GM12878 (cell line): ENCODE measurements at regions not wholly inside any gene's neighbourhood (a gene's known extent, or its start where the extent isn't known, plus 50 kb on each side); places are given as distances from the start of the nearest gene placed in this dataset.

Experiments used
- ATAC-seq: fragments of 200-7000 bp; cut with Tn5 transposase; 3 replicates; pipeline ENCODE4 v1.9.1; 2020; ENCODE audit warnings: mild to moderate bottlenecking, moderate library complexity
- BruUV-seq: library from RNA; stranded (reverse); fragments of 400-500 nt; replicated peaks from 2 replicates; lab custom pipeline; 2021; lab: Mats Ljungman, UMichigan
- CTCF ChIA-PET: fragments of 300-600 bp; sonication (Branson Sonifier 250); formaldehyde crosslinking; extraction: SDS; loops from one replicate; lab custom pipeline; 2021; ENCODE audit warnings: inconsistent platforms; lab: Yijun Ruan, JAX
- POLR2A ChIA-PET: fragments of 350-600 bp; formaldehyde crosslinking; extraction: SDS; loops from one replicate; lab custom pipeline; 2021; ENCODE audit warnings: inconsistent platforms; lab: Charles Lee
- RAD21 ChIA-PET: fragments of 300-600 bp; sonication (Branson Sonifier 250); formaldehyde crosslinking; loops from one replicate; lab custom pipeline; 2023; ENCODE audit warnings: antibody characterized with exemption; ENCODE audit not compliant: unreplicated experiment; lab: Charles Lee
- SMC1A ChIA-PET: fragments of 300-600 bp; sonication (Branson Sonifier 250); formaldehyde crosslinking; loops from one replicate; lab custom pipeline; 2023; ENCODE audit not compliant: unreplicated experiment, uncharacterized antibody; lab: Charles Lee
- DNase-seq: peaks from one replicate; pipeline ENCODE4 v3.0.0-alpha.2; 2011; ENCODE audit warnings: low read depth, low spot score
- FAIRE-seq: peaks from 3 replicates; lab custom pipeline; 2011; peaks lifted over from hg19 to GRCh38; lab: Jason Lieb, UNC
- H2AFZ ChIP-seq: 2 replicates; pipeline ENCODE4 v1.6.0; 2011; ENCODE audit warnings: low read depth, low read length, control low read depth; ENCODE audit not compliant: control insufficient read depth
- H3K27ac ChIP-seq: 2 replicates; pipeline ENCODE4 v1.5.1; 2011; ENCODE audit warnings: control low read depth; ENCODE audit not compliant: control insufficient read depth, insufficient read depth
- H3K27me3 ChIP-seq, 2 experiments: replicated peaks in 1 of 2; 2 replicates each; pipeline versions ENCODE4 v1.6.0 to v1.6.1; 2011; ENCODE audit warnings: low read length in 1 of 2; ENCODE audit not compliant: control insufficient read depth in 2 of 2, insufficient read depth in 2 of 2
- H3K36me3 ChIP-seq, 2 experiments: 2 replicates each; pipeline ENCODE4 v1.5.1; 2011; ENCODE audit warnings: low read length in 1 of 2; ENCODE audit not compliant: control insufficient read depth in 2 of 2, insufficient read depth in 2 of 2
- H3K4me1 ChIP-seq: 2 replicates; pipeline ENCODE4 v1.6.1; 2011; ENCODE audit warnings: mild to moderate bottlenecking, low read length, moderate library complexity, mixed read lengths; ENCODE audit not compliant: control insufficient read depth, insufficient read depth
- H3K4me2 ChIP-seq: 2 replicates; pipeline ENCODE4 v1.6.0; 2011; ENCODE audit warnings: control low read depth; ENCODE audit not compliant: control insufficient read depth, insufficient read depth
- H3K4me3 ChIP-seq: fragments of 200-600 bp; sonication (generic); 2 replicates; pipeline ENCODE4 v1.5.1; 2016
- H3K79me2 ChIP-seq: 2 replicates; pipeline ENCODE4 v1.6.0; 2011; ENCODE audit warnings: low read length; ENCODE audit not compliant: control insufficient read depth, insufficient read depth
- H3K9ac ChIP-seq: 2 replicates; pipeline ENCODE4 v1.8.0; 2011; ENCODE audit warnings: low read length, control low read depth, mixed read lengths; ENCODE audit not compliant: control insufficient read depth, insufficient read depth
- H3K9me3 ChIP-seq: replicated peaks from 3 replicates; pipeline ENCODE4 v1.5.1; 2011; ENCODE audit warnings: mild to moderate bottlenecking, low read length; ENCODE audit not compliant: control insufficient read depth, insufficient read depth
- H4K20me1 ChIP-seq: 2 replicates; pipeline ENCODE4 v1.6.0; 2011; ENCODE audit not compliant: control insufficient read depth, insufficient read depth
- BMI1 ChIP-seq: fragments of 450-650 bp; IDR thresholded peaks from 2 replicates; pipeline ENCODE4 v1.6.1; 2016; ENCODE audit warnings: mild to moderate bottlenecking, moderate library complexity, borderline replicate concordance
- BRCA1 ChIP-seq: IDR thresholded peaks from 2 replicates; pipeline ENCODE4 v1.6.1; 2011; ENCODE audit warnings: low read depth, low read length, improper control_type of control experiment
- CBFB ChIP-seq: IDR thresholded peaks from 2 replicates; pipeline ENCODE4 v1.6.1; 2016; ENCODE audit warnings: antibody characterized with exemption, low read depth
- CHD2 ChIP-seq: IDR thresholded peaks from 2 replicates; pipeline ENCODE4 v1.6.1; 2011; ENCODE audit warnings: low read depth, low read length, improper control_type of control experiment, borderline replicate concordance
- EED ChIP-seq: sonication (generic); IDR thresholded peaks from 2 replicates; pipeline ENCODE4 v1.6.1; 2016; ENCODE audit warnings: antibody characterized with exemption, low read depth
- EP300 ChIP-seq, 2 experiments: fragments of 150-350 bp in 1 of 2; IDR thresholded peaks; 2 replicates each; pipeline ENCODE4 v1.6.1; 2011 to 2012; ENCODE audit warnings: low read depth in 2 of 2, low read length in 2 of 2, borderline replicate concordance in 1 of 2, improper control_type of control experiment in 1 of 2, inconsistent platforms in 1 of 2; ENCODE audit not compliant: control insufficient read depth in 1 of 2
- ESRRA ChIP-seq: IDR thresholded peaks from 2 replicates; pipeline ENCODE4 v1.6.1; 2012; ENCODE audit warnings: mild to moderate bottlenecking, low read length, improper control_type of control experiment
- FOXK2 ChIP-seq: fragments of 450-650 bp; IDR thresholded peaks from 2 replicates; pipeline ENCODE4 v1.6.1; 2017; ENCODE audit warnings: mild to moderate bottlenecking, moderate library complexity
- HDGF ChIP-seq: fragments of 450-650 bp; IDR thresholded peaks from 2 replicates; pipeline ENCODE4 v1.6.1; 2016; ENCODE audit warnings: antibody characterized with exemption
- IRF4 ChIP-seq: IDR thresholded peaks from 2 replicates; pipeline ENCODE4 v1.6.1; 2011; ENCODE audit warnings: low read depth, low read length
- JUND ChIP-seq: IDR thresholded peaks from 2 replicates; pipeline ENCODE4 v1.6.1; 2012; ENCODE audit warnings: low read depth, mild to moderate bottlenecking, low read length, improper control_type of control experiment, moderate library complexity
- MEF2B ChIP-seq: fragments of 450-650 bp; IDR thresholded peaks from 2 replicates; pipeline ENCODE4 v1.6.1; 2018; ENCODE audit warnings: mild to moderate bottlenecking, moderate library complexity; ENCODE audit not compliant: partially characterized antibody, poor library complexity, severe bottlenecking
- NFIC ChIP-seq: IDR thresholded peaks from 2 replicates; pipeline ENCODE4 v1.6.1; 2012; ENCODE audit warnings: low read depth, mild to moderate bottlenecking, inconsistent platforms, low read length, moderate library complexity
- NR2C1 ChIP-seq: fragments of 450-650 bp; IDR thresholded peaks from 2 replicates; pipeline ENCODE4 v1.6.1; 2017; ENCODE audit warnings: antibody characterized with exemption, mild to moderate bottlenecking, moderate library complexity
- PML ChIP-seq: IDR thresholded peaks from 2 replicates; pipeline ENCODE4 v1.6.1; 2012; ENCODE audit warnings: low read length, inconsistent platforms
- POLR2AphosphoS2 ChIP-seq: IDR thresholded peaks from 2 replicates; pipeline ENCODE4 v1.6.1; 2011; ENCODE audit warnings: low read depth, mild to moderate bottlenecking, low read length, improper control_type of control experiment, moderate library complexity
- RCOR1 ChIP-seq: conservative IDR thresholded peaks from 2 replicates; pipeline ENCODE4 v1.6.1; 2012; ENCODE audit warnings: low read depth, low read length, improper control_type of control experiment
- SIX5 ChIP-seq: IDR thresholded peaks from 2 replicates; pipeline ENCODE4 v1.6.1; 2011; ENCODE audit warnings: mild to moderate bottlenecking, low read depth, low read length, moderate library complexity; ENCODE audit not compliant: severe bottlenecking
- SP1 ChIP-seq: IDR thresholded peaks from one replicate; pipeline ENCODE4 v1.6.1; 2011; ENCODE audit warnings: low read depth, low read length
- SREBF2 ChIP-seq: IDR thresholded peaks from 2 replicates; pipeline ENCODE4 v1.6.1; 2012; ENCODE audit warnings: mild to moderate bottlenecking, low read length
- TCF7 ChIP-seq: IDR thresholded peaks from 2 replicates; pipeline ENCODE4 v1.6.1; 2014; ENCODE audit warnings: antibody characterized with exemption, borderline replicate concordance
- ZBED1 ChIP-seq: IDR thresholded peaks from 2 replicates; pipeline ENCODE4 v1.6.1; 2016; ENCODE audit warnings: borderline replicate concordance
- in situ Hi-C: fragments of 300-500 bp; cut with MboI; formaldehyde crosslinking; loops from 9 replicates; pipeline ENCODE4 v1.14.3; 2018; ENCODE audit warnings: mixed read lengths
- intact Hi-C: fragments of 100-400 bp; cut with micrococcal nuclease; formaldehyde crosslinking; loops from one replicate; pipeline ENCODE4 v1.14.2; 2022; ENCODE audit not compliant: unreplicated experiment
- TF ChIP-seq, protein P1 (sequence below): IDR thresholded peaks from 2 replicates; pipeline ENCODE4 v1.6.1; 2012; ENCODE audit warnings: mild to moderate bottlenecking, low read depth, low read length
- TF ChIP-seq, protein P2 (sequence below): IDR thresholded peaks from 2 replicates; pipeline ENCODE4 v1.6.1; 2012; ENCODE audit warnings: low read depth, low read length, improper control_type of control experiment

DNA sequence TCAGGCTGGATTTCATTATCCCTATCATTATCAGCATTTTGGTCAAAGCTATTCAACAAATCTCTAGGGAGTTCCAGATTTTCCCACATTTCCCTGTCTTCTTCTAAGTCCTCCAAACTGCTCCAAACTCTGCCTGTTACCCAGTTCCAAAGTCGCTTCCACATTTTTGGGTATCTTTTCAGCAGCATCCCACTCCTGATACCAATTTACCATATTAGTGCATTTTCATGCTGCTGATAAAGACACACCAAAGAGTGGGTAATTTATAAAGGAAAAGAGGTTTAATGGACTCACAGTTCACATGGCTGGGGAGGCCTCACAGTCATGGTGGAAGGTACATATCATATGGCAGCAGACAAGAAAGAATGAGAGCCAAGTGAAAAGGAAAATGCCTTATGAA is 132.8 kb upstream of the SLC7A11 start (continued):
- no peak for TF ChIP-seq SIX5
- TF ChIP-seq CBFB, result no peak
- TF ChIP-seq IRF4, result no peak
- no peak for TF ChIP-seq BMI1

DNA sequence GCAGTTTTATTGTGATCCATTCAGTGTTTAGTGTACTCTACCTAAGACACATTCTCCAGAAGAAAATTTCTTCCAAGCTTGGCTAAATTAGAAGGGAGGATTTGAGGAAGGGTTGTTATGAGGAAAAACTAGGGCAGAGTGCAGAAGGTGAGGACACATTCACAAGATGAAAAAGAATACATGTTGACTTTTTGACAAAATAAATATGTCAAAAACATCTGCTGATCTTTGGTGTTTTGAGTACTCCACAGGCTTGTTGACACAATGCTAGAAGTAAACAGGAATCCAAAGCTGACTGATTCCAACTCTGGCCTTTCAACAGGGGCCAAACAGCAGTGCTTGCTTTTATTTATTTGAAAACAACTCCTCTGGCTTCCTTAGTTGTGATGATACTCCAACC is 125.8 kb upstream of the SLC7A11 start:
- Histone ChIP-seq H2AFZ (no peak overlapping the region), H3K9ac (no peak overlapping the region), H4K20me1 (no peaks in the 10 kb centered on the region), H3K4me1 (no peaks in the 10 kb centered on the region), H3K27ac (no peak overlapping the region), H3K79me2 (no peaks in the 10 kb centered on the region), H3K4me2 (no peak overlapping the region), H3K27me3 (no peaks in the 10 kb centered on the region), H3K36me3 (no peaks in the 10 kb centered on the region), H3K4me3 (no peak overlapping the region), H3K9me3 (no peaks in the 10 kb centered on the region; the same call in 2 of the 3 replicates)
- in situ Hi-C loops (no loop called here), intact Hi-C loops (no loop called here)
- POLR2A ChIA-PET, result no interaction called here
- no peak for TF ChIP-seq FOXK2
- TF ChIP-seq JUND, result no peak
- TF ChIP-seq PML, result no peak
- TF ChIP-seq EP300 (IDR thresholded peaks at IDR 0.05; ENCODE audit: borderline replicate concordance in 1 of 2, control insufficient read depth in 1 of 2, low read depth in 2 of 2, low read length in 2 of 2), result no peak
- TF ChIP-seq POLR2AphosphoS2, result no peak
- no peak for TF ChIP-seq HDGF
- TF ChIP-seq MEF2B, result no peak
- TF ChIP-seq BRCA1, result no peak
- no peak for TF ChIP-seq EED
- no peak for TF ChIP-seq SP1
- TF ChIP-seq SREBF2, result no peak
- no peak for TF ChIP-seq ZBED1
- no peak for TF ChIP-seq TCF7
- TF ChIP-seq, protein P1, sequence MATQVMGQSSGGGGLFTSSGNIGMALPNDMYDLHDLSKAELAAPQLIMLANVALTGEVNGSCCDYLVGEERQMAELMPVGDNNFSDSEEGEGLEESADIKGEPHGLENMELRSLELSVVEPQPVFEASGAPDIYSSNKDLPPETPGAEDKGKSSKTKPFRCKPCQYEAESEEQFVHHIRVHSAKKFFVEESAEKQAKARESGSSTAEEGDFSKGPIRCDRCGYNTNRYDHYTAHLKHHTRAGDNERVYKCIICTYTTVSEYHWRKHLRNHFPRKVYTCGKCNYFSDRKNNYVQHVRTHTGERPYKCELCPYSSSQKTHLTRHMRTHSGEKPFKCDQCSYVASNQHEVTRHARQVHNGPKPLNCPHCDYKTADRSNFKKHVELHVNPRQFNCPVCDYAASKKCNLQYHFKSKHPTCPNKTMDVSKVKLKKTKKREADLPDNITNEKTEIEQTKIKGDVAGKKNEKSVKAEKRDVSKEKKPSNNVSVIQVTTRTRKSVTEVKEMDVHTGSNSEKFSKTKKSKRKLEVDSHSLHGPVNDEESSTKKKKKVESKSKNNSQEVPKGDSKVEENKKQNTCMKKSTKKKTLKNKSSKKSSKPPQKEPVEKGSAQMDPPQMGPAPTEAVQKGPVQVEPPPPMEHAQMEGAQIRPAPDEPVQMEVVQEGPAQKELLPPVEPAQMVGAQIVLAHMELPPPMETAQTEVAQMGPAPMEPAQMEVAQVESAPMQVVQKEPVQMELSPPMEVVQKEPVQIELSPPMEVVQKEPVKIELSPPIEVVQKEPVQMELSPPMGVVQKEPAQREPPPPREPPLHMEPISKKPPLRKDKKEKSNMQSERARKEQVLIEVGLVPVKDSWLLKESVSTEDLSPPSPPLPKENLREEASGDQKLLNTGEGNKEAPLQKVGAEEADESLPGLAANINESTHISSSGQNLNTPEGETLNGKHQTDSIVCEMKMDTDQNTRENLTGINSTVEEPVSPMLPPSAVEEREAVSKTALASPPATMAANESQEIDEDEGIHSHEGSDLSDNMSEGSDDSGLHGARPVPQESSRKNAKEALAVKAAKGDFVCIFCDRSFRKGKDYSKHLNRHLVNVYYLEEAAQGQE, result no peak
- TF ChIP-seq, protein P2, sequence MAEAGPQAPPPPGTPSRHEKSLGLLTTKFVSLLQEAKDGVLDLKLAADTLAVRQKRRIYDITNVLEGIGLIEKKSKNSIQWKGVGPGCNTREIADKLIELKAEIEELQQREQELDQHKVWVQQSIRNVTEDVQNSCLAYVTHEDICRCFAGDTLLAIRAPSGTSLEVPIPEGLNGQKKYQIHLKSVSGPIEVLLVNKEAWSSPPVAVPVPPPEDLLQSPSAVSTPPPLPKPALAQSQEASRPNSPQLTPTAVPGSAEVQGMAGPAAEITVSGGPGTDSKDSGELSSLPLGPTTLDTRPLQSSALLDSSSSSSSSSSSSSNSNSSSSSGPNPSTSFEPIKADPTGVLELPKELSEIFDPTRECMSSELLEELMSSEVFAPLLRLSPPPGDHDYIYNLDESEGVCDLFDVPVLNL, result no peak
- no peak for TF ChIP-seq CHD2
- TF ChIP-seq RCOR1, result no peak
- no peak for TF ChIP-seq ESRRA
- TF ChIP-seq NFIC, result no peak
- TF ChIP-seq NR2C1, result no peak
- SMC1A ChIA-PET, result interaction anchor here (0.7 to 1.8 kb wide), 4 partner anchors 13 to 150 kb away, joined by 4 to 8 read pairs (median 4); no protein-coding TSS in a partner anchor
- RAD21 ChIA-PET, result interaction anchor here (0.8 kb wide), 1 partner anchor 12 kb away, joined by 3 read pairs; no protein-coding TSS in a partner anchor
- CTCF ChIA-PET, result no interaction called here
- FAIRE-seq (no peak), DNase-seq (no peak), ATAC-seq (no peak)
- no TSS peak for BruUV-seq
